ENCODE measurements at regions not wholly inside any gene's neighbourhood (a gene's known extent, or its start where the extent isn't known, plus 50 kb on each side); places are given as distances from the start of the nearest gene placed in this dataset.

GRCh38 chr10:78772986-78773530 is 295.7 kb upstream of the ZMIZ1 start:
- intact Hi-C loops (cut with micrococcal nuclease), result no loop called here
- no peaks in the 10 kb centered on the region for H3K36me3 ChIP-seq (ENCODE audit: low read depth, low read length)
- DNase-seq (no peak), ATAC-seq (no peak)
- no peaks in the 10 kb centered on the region for H4K20me1 ChIP-seq (ENCODE audit: low read length)
- no peak overlapping the region for H3K9ac ChIP-seq (ENCODE audit: low read length)
- H2AFZ ChIP-seq (ENCODE audit: low read length), result no peak overlapping the region
- no peaks in the 10 kb centered on the region for H3K9me2 ChIP-seq (replicated peaks; ENCODE audit: low read length)
- no peaks in the 10 kb centered on the region for H3K79me2 ChIP-seq (ENCODE audit: low read length)
- H3K27me3 ChIP-seq (ENCODE audit: low read length), result no peaks in the 10 kb centered on the region
- H3K9me3 ChIP-seq (ENCODE audit: low read length), result no peaks in the 10 kb centered on the region
- H3K27ac ChIP-seq (ENCODE audit: low read length), result no peak overlapping the region
- BruUV-seq (replicated peaks), result no TSS peak
- no peaks in the 10 kb centered on the region for H3F3A ChIP-seq (ENCODE audit: low read length, unreplicated experiment)
- no peak overlapping the region for H3K4me3 ChIP-seq (ENCODE audit: low read length)
- TF ChIP-seq EZH2 (IDR thresholded peaks at IDR 0.05; ENCODE audit: low read length, unreplicated experiment) (no peak), EZH2phosphoT487 (IDR thresholded peaks at IDR 0.05; ENCODE audit: borderline replicate concordance, low read length) (no peak)
- TF ChIP-seq, protein P1, sequence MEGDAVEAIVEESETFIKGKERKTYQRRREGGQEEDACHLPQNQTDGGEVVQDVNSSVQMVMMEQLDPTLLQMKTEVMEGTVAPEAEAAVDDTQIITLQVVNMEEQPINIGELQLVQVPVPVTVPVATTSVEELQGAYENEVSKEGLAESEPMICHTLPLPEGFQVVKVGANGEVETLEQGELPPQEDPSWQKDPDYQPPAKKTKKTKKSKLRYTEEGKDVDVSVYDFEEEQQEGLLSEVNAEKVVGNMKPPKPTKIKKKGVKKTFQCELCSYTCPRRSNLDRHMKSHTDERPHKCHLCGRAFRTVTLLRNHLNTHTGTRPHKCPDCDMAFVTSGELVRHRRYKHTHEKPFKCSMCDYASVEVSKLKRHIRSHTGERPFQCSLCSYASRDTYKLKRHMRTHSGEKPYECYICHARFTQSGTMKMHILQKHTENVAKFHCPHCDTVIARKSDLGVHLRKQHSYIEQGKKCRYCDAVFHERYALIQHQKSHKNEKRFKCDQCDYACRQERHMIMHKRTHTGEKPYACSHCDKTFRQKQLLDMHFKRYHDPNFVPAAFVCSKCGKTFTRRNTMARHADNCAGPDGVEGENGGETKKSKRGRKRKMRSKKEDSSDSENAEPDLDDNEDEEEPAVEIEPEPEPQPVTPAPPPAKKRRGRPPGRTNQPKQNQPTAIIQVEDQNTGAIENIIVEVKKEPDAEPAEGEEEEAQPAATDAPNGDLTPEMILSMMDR (conservative IDR thresholded peaks at IDR 0.05; ENCODE audit: low read depth, low read length), result no peak
- ChIA-PET CTCF (interaction anchor here (0.6 kb wide), 1 partner anchor 331 kb away, joined by 4 read pairs; no protein-coding TSS in a partner anchor), POLR2A (ENCODE audit: unreplicated experiment) (no interaction called here)
- no peak overlapping the region for H3K4me2 ChIP-seq (ENCODE audit: low read length)
- peaks cover 8% of the 10 kb centered on the region for H3K4me1 ChIP-seq (ENCODE audit: insufficient read depth, low read length)

DNA sequence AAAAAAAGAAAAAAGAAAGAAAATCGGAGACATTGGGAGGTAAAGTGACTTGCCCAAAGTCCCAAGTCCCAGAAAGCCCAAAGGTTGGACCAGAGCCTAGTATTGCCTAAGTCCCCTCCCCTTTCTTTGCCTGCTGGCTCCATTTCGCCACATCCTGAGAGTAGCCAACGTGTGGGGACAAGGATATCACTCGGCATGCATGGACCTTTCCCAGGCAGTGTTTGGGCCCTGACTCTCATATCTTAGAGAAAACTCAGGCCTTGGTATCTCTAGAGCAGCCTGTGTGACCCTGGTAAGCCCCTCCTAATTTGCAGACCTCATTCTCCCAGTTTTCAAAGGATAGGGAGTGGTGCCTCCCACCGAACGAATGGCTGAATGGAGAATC is 294.2 kb upstream of the ZMIZ1 start:
- ChIA-PET CTCF (interaction anchor here (0.6 kb wide), 1 partner anchor 225 kb away, joined by 3 read pairs; no protein-coding TSS in a partner anchor), POLR2A (ENCODE audit: unreplicated experiment) (no interaction called here)
- Histone ChIP-seq H2AFZ (ENCODE audit: low read length) (no peak overlapping the region), H3F3A (ENCODE audit: low read length, unreplicated experiment) (no peaks in the 10 kb centered on the region), H3K36me3 (ENCODE audit: low read depth, low read length) (no peaks in the 10 kb centered on the region), H3K4me2 (ENCODE audit: low read length) (no peak overlapping the region), H3K4me1 (ENCODE audit: insufficient read depth, low read length) (peaks cover 20% of the 10 kb centered on the region), H3K9me2 (replicated peaks; ENCODE audit: low read length) (no peaks in the 10 kb centered on the region), H3K27ac (ENCODE audit: low read length) (no peak overlapping the region), H3K9ac (ENCODE audit: low read length) (no peak overlapping the region), H4K20me1 (ENCODE audit: low read length) (no peaks in the 10 kb centered on the region), H3K4me3 (ENCODE audit: low read length) (no peak overlapping the region), H3K79me2 (ENCODE audit: low read length) (no peaks in the 10 kb centered on the region), H3K27me3 (ENCODE audit: low read length) (no peaks in the 10 kb centered on the region), H3K9me3 (ENCODE audit: low read length) (no peaks in the 10 kb centered on the region)
- no peak for DNase-seq
- intact Hi-C loops (cut with micrococcal nuclease), result no loop called here
- ATAC-seq, result no peak
- no peak for TF ChIP-seq EZH2phosphoT487 (IDR thresholded peaks at IDR 0.05; ENCODE audit: borderline replicate concordance, low read length)
- TF ChIP-seq EZH2 (IDR thresholded peaks at IDR 0.05; ENCODE audit: low read length, unreplicated experiment), result no peak
- TF ChIP-seq, protein P1 (conservative IDR thresholded peaks at IDR 0.05; ENCODE audit: low read depth, low read length), result no peak
- no TSS peak for BruUV-seq (replicated peaks)

GRCh38 chr10:78774999-78775711 is 293.6 kb upstream of the ZMIZ1 start:
- no TSS peak for BruUV-seq (replicated peaks)
- intact Hi-C loops (cut with micrococcal nuclease), result no loop called here
- Histone ChIP-seq H4K20me1 (ENCODE audit: low read length) (no peaks in the 10 kb centered on the region), H2AFZ (ENCODE audit: low read length) (no peak overlapping the region), H3K27ac (ENCODE audit: low read length) (no peak overlapping the region), H3K4me1 (ENCODE audit: insufficient read depth, low read length) (peaks cover 20% of the 10 kb centered on the region), H3K27me3 (ENCODE audit: low read length) (no peaks in the 10 kb centered on the region), H3K4me2 (ENCODE audit: low read length) (no peak overlapping the region), H3K9ac (ENCODE audit: low read length) (no peak overlapping the region), H3K36me3 (ENCODE audit: low read depth, low read length) (no peaks in the 10 kb centered on the region), H3K9me3 (ENCODE audit: low read length) (no peaks in the 10 kb centered on the region), H3K4me3 (ENCODE audit: low read length) (no peak overlapping the region), H3K9me2 (replicated peaks; ENCODE audit: low read length) (no peaks in the 10 kb centered on the region), H3K79me2 (ENCODE audit: low read length) (no peaks in the 10 kb centered on the region), H3F3A (ENCODE audit: low read length, unreplicated experiment) (no peaks in the 10 kb centered on the region)
- POLR2A ChIA-PET (ENCODE audit: unreplicated experiment), result no interaction called here
- no peak for DNase-seq
- CTCF ChIA-PET, result interaction anchor here (0.6 kb wide), 2 partner anchors 196 to 226 kb away, joined by 3 to 13 read pairs; no protein-coding TSS in a partner anchor
- TF ChIP-seq EZH2 (IDR thresholded peaks at IDR 0.05; ENCODE audit: low read length, unreplicated experiment), result no peak
- TF ChIP-seq, protein P1 (conservative IDR thresholded peaks at IDR 0.05; ENCODE audit: low read depth, low read length), result peak; percentile 41; the same call in 1 of the 2 replicates
- ATAC-seq, result no peak

All from PC-3 (cell line).